Stimulated activated effector memory CD8-positive, alpha-beta T cell treated with anti-CD3 and anti-CD28 coated beads, Interleukin-12 subunit alpha, Interleukin-12 subunit beta, amount 100 ng/mL, for 72 hours (primary cell): ENCODE measurements at regions not wholly inside any gene's neighbourhood (a gene's known extent, or its start where the extent isn't known, plus 50 kb on each side); places are given as distances from the start of the nearest gene placed in this dataset.

Experiments used
- ATAC-seq: fragments of 150-1000 bp; cut with Tn5 transposase; 2 replicates; pipeline ENCODE4 v1.10.0; 2021
- DNase-seq, 2 donors: peaks; one replicate each; pipeline ENCODE4 v3.0.0; 2021 to 2022; ENCODE audit warnings: low spot score in 2 of 2
- H3K27ac Mint-ChIP-seq: one replicate; pipeline ENCODE4 v1.8.0; 2022; ENCODE audit warnings: mild to moderate bottlenecking, mixed read lengths
- H3K36me3 Mint-ChIP-seq: one replicate; pipeline ENCODE4 v1.8.0; 2022; ENCODE audit warnings: mild to moderate bottlenecking, mixed read lengths
- H3K4me1 Mint-ChIP-seq: one replicate; pipeline ENCODE4 v1.8.0; 2022; ENCODE audit warnings: mixed read lengths
- H3K4me3 Mint-ChIP-seq: one replicate; pipeline ENCODE4 v1.8.0; 2022; ENCODE audit warnings: mild to moderate bottlenecking, mixed read lengths
- H3K9me3 Mint-ChIP-seq: one replicate; pipeline ENCODE4 v1.8.0; 2022; ENCODE audit warnings: mixed read lengths

- ATAC-seq (no peak), DNase-seq (no peak)
- Mint-ChIP-seq H3K27ac (no peak overlapping the region), H3K4me1 (no peaks in the 10 kb centered on the region), H3K36me3 (no peaks in the 10 kb centered on the region), H3K4me3 (no peak overlapping the region), H3K9me3 (peaks cover 19% of the 10 kb centered on the region)
Measured at GRCh38 chr5:22970956-22971618, 117.9 kb upstream of the CDH12 start.

- Mint-ChIP-seq H3K9me3 (peaks cover 19% of the 10 kb centered on the region), H3K27ac (no peak overlapping the region), H3K36me3 (no peaks in the 10 kb centered on the region), H3K4me1 (no peaks in the 10 kb centered on the region), H3K4me3 (no peak overlapping the region)
- ATAC-seq (no peak), DNase-seq (no peak)
Measured at GRCh38 chr5:22970491-22970890, 117.3 kb upstream of the CDH12 start.

GRCh38 chr5:22968386-22968785 is 115.2 kb upstream of the CDH12 start:
- H3K4me3 Mint-ChIP-seq = no peak overlapping the region
- H3K4me1 Mint-ChIP-seq = no peaks in the 10 kb centered on the region
- H3K9me3 Mint-ChIP-seq = peaks cover 28% of the 10 kb centered on the region
- DNase-seq = no peak
- H3K36me3 Mint-ChIP-seq = no peaks in the 10 kb centered on the region
- no peak overlapping the region for H3K27ac Mint-ChIP-seq
- ATAC-seq = no peak

GRCh38 chr5:22965960-22966359 is 112.8 kb upstream of the CDH12 start:
- ATAC-seq = no peak

GRCh38 chr5:22964632-22965031 is 111.5 kb upstream of the CDH12 start:
- Mint-ChIP-seq H3K36me3 (no peaks in the 10 kb centered on the region), H3K27ac (no peak overlapping the region), H3K4me3 (no peak overlapping the region), H3K4me1 (no peaks in the 10 kb centered on the region), H3K9me3 (peaks cover 36% of the 10 kb centered on the region)
- ATAC-seq (no peak), DNase-seq (no peak)

More at GRCh38 chr5:22965960-22966359, 112.8 kb upstream of the CDH12 start:
- Mint-ChIP-seq H3K27ac (no peak overlapping the region), H3K9me3 (peaks cover 29% of the 10 kb centered on the region), H3K4me3 (no peak overlapping the region), H3K4me1 (no peaks in the 10 kb centered on the region), H3K36me3 (no peaks in the 10 kb centered on the region)
- no peak for DNase-seq

- H3K4me3 Mint-ChIP-seq = no peak overlapping the region
- no peak overlapping the region for H3K27ac Mint-ChIP-seq
- H3K9me3 Mint-ChIP-seq = peaks cover 20% of the 10 kb centered on the region
- H3K36me3 Mint-ChIP-seq = no peaks in the 10 kb centered on the region
- ATAC-seq (no peak), DNase-seq (no peak)
- H3K4me1 Mint-ChIP-seq = no peaks in the 10 kb centered on the region
Measured at GRCh38 chr5:22958462-22959262, 105.5 kb upstream of the CDH12 start.

- ATAC-seq (no peak), DNase-seq (no peak)
- H3K4me3 Mint-ChIP-seq = no peak overlapping the region
- no peaks in the 10 kb centered on the region for H3K4me1 Mint-ChIP-seq
- H3K36me3 Mint-ChIP-seq = no peaks in the 10 kb centered on the region
- H3K27ac Mint-ChIP-seq = no peak overlapping the region
- H3K9me3 Mint-ChIP-seq = peaks cover 3% of the 10 kb centered on the region
Measured at GRCh38 chr5:22947921-22948320, 94.8 kb upstream of the CDH12 start.

GRCh38 chr5:22938362-22938761 is 85.2 kb upstream of the CDH12 start:
- Mint-ChIP-seq H3K4me1 (no peaks in the 10 kb centered on the region), H3K4me3 (no peak overlapping the region), H3K27ac (no peak overlapping the region), H3K36me3 (no peaks in the 10 kb centered on the region), H3K9me3 (peaks cover 19% of the 10 kb centered on the region)
- ATAC-seq (no peak), DNase-seq (no peak)

- no peak overlapping the region for H3K27ac Mint-ChIP-seq
- ATAC-seq (no peak), DNase-seq (no peak)
- no peak overlapping the region for H3K4me3 Mint-ChIP-seq
- peaks cover 19% of the 10 kb centered on the region for H3K9me3 Mint-ChIP-seq
- no peaks in the 10 kb centered on the region for H3K36me3 Mint-ChIP-seq
- H3K4me1 Mint-ChIP-seq = no peaks in the 10 kb centered on the region
Measured at GRCh38 chr5:22928821-22929482, 75.8 kb upstream of the CDH12 start.

- H3K36me3 Mint-ChIP-seq = no peaks in the 10 kb centered on the region
- H3K27ac Mint-ChIP-seq = no peak overlapping the region
- DNase-seq (no peak), ATAC-seq (no peak)
- H3K9me3 Mint-ChIP-seq = peaks cover 13% of the 10 kb centered on the region
- no peak overlapping the region for H3K4me3 Mint-ChIP-seq
- H3K4me1 Mint-ChIP-seq = no peaks in the 10 kb centered on the region
Measured at GRCh38 chr5:22926574-22926973, 73.4 kb upstream of the CDH12 start.

- H3K36me3 Mint-ChIP-seq = no peaks in the 10 kb centered on the region
- DNase-seq (no peak), ATAC-seq (no peak)
- peaks cover 17% of the 10 kb centered on the region for H3K9me3 Mint-ChIP-seq
- H3K4me3 Mint-ChIP-seq = no peak overlapping the region
- no peak overlapping the region for H3K27ac Mint-ChIP-seq
- no peaks in the 10 kb centered on the region for H3K4me1 Mint-ChIP-seq
Measured at GRCh38 chr5:22918511-22918910, 65.4 kb upstream of the CDH12 start.

- no peak for DNase-seq
- Mint-ChIP-seq H3K4me1 (no peaks in the 10 kb centered on the region), H3K9me3 (peaks cover 13% of the 10 kb centered on the region), H3K36me3 (no peaks in the 10 kb centered on the region), H3K27ac (no peak overlapping the region), H3K4me3 (no peak overlapping the region)
- ATAC-seq = no peak
Measured at GRCh38 chr5:22916393-22916792, 63.2 kb upstream of the CDH12 start.

GRCh38 chr5:22911019-22911418 is 57.9 kb upstream of the CDH12 start:
- no peak overlapping the region for H3K27ac Mint-ChIP-seq
- no peak for ATAC-seq
- DNase-seq = no peak
- no peaks in the 10 kb centered on the region for H3K4me1 Mint-ChIP-seq
- H3K36me3 Mint-ChIP-seq = no peaks in the 10 kb centered on the region
- no peak overlapping the region for H3K4me3 Mint-ChIP-seq
- peaks cover 21% of the 10 kb centered on the region for H3K9me3 Mint-ChIP-seq

GRCh38 chr5:22910523-22910922 is 57.4 kb upstream of the CDH12 start:
- Mint-ChIP-seq H3K9me3 (peaks cover 21% of the 10 kb centered on the region), H3K36me3 (no peaks in the 10 kb centered on the region), H3K4me3 (no peak overlapping the region), H3K27ac (no peak overlapping the region), H3K4me1 (no peaks in the 10 kb centered on the region)
- no peak for DNase-seq
- no peak for ATAC-seq

GRCh38 chr5:22908586-22908985 is 55.4 kb upstream of the CDH12 start:
- Mint-ChIP-seq H3K4me1 (no peaks in the 10 kb centered on the region), H3K4me3 (no peak overlapping the region), H3K9me3 (peaks cover 17% of the 10 kb centered on the region), H3K36me3 (no peaks in the 10 kb centered on the region), H3K27ac (no peak overlapping the region)
- DNase-seq = no peak
- ATAC-seq = no peak

- peaks cover 14% of the 10 kb centered on the region for H3K9me3 Mint-ChIP-seq
- DNase-seq (no peak), ATAC-seq (no peak)
- H3K27ac Mint-ChIP-seq = no peak overlapping the region
- no peaks in the 10 kb centered on the region for H3K4me1 Mint-ChIP-seq
- H3K36me3 Mint-ChIP-seq = no peaks in the 10 kb centered on the region
- no peak overlapping the region for H3K4me3 Mint-ChIP-seq
Measured at GRCh38 chr5:22908129-22908528, 55.0 kb upstream of the CDH12 start.
